IPS DF 6.9 (cell line): ENCODE measurements at regions not wholly inside any gene's neighbourhood (a gene's known extent, or its start where the extent isn't known, plus 50 kb on each side); places are given as distances from the start of the nearest gene placed in this dataset.

Experiments used
- DNase-seq: peaks from one replicate; pipeline ENCODE4 v3.0.0-alpha.2; 2013; ENCODE audit warnings: low read depth, low spot score
- H3K27ac ChIP-seq: one replicate; pipeline ENCODE4 v1.5.1; 2013; ENCODE audit warnings: low read length, control low read depth
- H3K27me3 ChIP-seq: 2 replicates; pipeline ENCODE4 v1.6.1; 2013; ENCODE audit warnings: mild to moderate bottlenecking, low read length; ENCODE audit not compliant: control insufficient read depth, insufficient read depth
- H3K36me3 ChIP-seq: 2 replicates; pipeline ENCODE4 v1.6.1; 2013; ENCODE audit warnings: low read length; ENCODE audit not compliant: control insufficient read depth, insufficient read depth
- H3K4me1 ChIP-seq: 2 replicates; pipeline ENCODE4 v1.6.1; 2013; ENCODE audit warnings: low read length; ENCODE audit not compliant: control insufficient read depth, insufficient read depth
- H3K4me3 ChIP-seq: 2 replicates; pipeline ENCODE4 v1.5.1; 2013; ENCODE audit warnings: mild to moderate bottlenecking, low read length
- H3K9me3 ChIP-seq: 2 replicates; pipeline ENCODE4 v1.6.1; 2013; ENCODE audit warnings: low read length, inconsistent platforms; ENCODE audit not compliant: control insufficient read depth, insufficient read depth
- WGBS: extraction: QIAGEN DNeasy Blood & Tissue Kit; methylation state at CpG from one replicate; pipeline ENCODE4 v1.1.7; 2013; ENCODE audit warnings: mixed read lengths, missing lambda C conversion rate; ENCODE audit not compliant: insufficient read length, insufficient coverage; 5-methylcytosine and 5-hydroxymethylcytosine counted together

DNA sequence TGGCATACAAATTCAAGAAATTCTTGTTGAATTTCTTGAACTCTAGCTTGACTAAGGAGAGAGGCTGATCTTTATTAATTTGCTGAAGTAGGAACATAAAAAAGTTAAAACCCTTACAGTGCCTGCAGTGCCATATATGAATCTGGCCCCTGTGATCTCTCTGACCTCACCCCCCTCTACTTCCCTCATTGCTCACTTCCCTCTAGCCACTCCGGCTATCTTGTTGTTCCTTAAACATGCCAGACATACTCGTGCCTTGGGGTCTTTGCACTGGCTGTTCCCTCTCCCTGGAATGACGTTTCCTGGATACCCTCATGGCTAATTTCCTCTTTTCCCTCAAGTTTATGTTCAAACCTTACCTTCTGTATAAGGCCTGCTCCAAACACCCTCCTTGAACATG is 246.3 kb upstream of the SIX2 start:
- Histone ChIP-seq H3K9me3 (no peaks in the 10 kb centered on the region), H3K4me1 (peaks cover 13% of the 10 kb centered on the region), H3K36me3 (no peaks in the 10 kb centered on the region), H3K27me3 (no peaks in the 10 kb centered on the region), H3K4me3 (no peak overlapping the region), H3K27ac (no peak overlapping the region)
- DNase-seq: no peak
- WGBS: no CpG with 5 or more reads among the region's 3 CpGs

GRCh38 chr2:45254025-45254424 is 244.8 kb upstream of the SIX2 start:
- H3K4me1 ChIP-seq: peaks cover 10% of the 10 kb centered on the region
- WGBS: no CpG with 5 or more reads among the region's 9 CpGs

GRCh38 chr2:45253151-45253550 is 243.9 kb upstream of the SIX2 start:
- WGBS: no CpG with 5 or more reads among the region's 3 CpGs
- H3K4me3 ChIP-seq: no peak overlapping the region
- no peak for DNase-seq
- no peaks in the 10 kb centered on the region for H3K36me3 ChIP-seq
- H3K9me3 ChIP-seq: no peaks in the 10 kb centered on the region
- H3K27ac ChIP-seq: no peak overlapping the region
- peaks cover 7% of the 10 kb centered on the region for H3K4me1 ChIP-seq
- no peaks in the 10 kb centered on the region for H3K27me3 ChIP-seq

More at GRCh38 chr2:45254025-45254424, 244.8 kb upstream of the SIX2 start:
- no peak overlapping the region for H3K27ac ChIP-seq
- no peaks in the 10 kb centered on the region for H3K27me3 ChIP-seq
- DNase-seq: no peak
- no peaks in the 10 kb centered on the region for H3K36me3 ChIP-seq
- H3K4me3 ChIP-seq: no peak overlapping the region
- no peaks in the 10 kb centered on the region for H3K9me3 ChIP-seq

DNA sequence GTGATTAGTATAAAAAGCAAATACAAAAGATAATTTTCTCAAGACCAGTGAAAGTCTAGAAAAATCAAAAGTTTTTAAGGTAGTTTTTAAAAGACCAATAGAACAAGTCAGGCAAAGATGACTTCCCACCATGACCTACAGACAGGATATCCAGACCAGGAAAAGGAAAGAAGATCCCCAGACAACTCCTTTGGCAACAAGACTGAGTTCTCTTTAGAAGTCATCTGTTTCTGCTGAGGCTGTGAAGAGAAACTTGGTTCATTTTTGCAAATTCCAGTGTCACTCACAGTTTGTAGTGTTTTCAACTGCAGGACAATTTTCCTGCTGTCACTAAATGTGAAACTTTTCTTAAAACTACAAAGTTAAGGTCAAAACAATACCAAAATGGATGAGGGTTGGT is 240.9 kb upstream of the SIX2 start:
- H3K4me1 ChIP-seq: no peaks in the 10 kb centered on the region
- H3K9me3 ChIP-seq: no peaks in the 10 kb centered on the region
- no peak overlapping the region for H3K27ac ChIP-seq
- DNase-seq: no peak
- H3K27me3 ChIP-seq: no peaks in the 10 kb centered on the region
- H3K36me3 ChIP-seq: no peaks in the 10 kb centered on the region
- no peak overlapping the region for H3K4me3 ChIP-seq

- Histone ChIP-seq H3K27me3 (no peaks in the 10 kb centered on the region), H3K4me1 (no peaks in the 10 kb centered on the region), H3K9me3 (no peaks in the 10 kb centered on the region), H3K36me3 (no peaks in the 10 kb centered on the region), H3K27ac (no peak overlapping the region), H3K4me3 (no peak overlapping the region)
- WGBS: no CpG with 5 or more reads among the region's 4 CpGs
- no peak for DNase-seq
These were observed 239.0 kb upstream of the SIX2 start for GRCh38 chr2:45248214-45248613.

GRCh38 chr2:45244928-45245327 is 235.7 kb upstream of the SIX2 start:
- Histone ChIP-seq H3K27ac (no peak overlapping the region), H3K36me3 (no peaks in the 10 kb centered on the region), H3K4me3 (no peak overlapping the region), H3K9me3 (no peaks in the 10 kb centered on the region), H3K4me1 (0 out of 2 replicates have a peak, but pooled peaks cover 2% of the 10 kb centered on the region), H3K27me3 (no peaks in the 10 kb centered on the region)
- no peak for DNase-seq
- no CpG with 5 or more reads among the region's 2 CpGs for WGBS

- Histone ChIP-seq H3K27ac (no peak overlapping the region), H3K27me3 (no peaks in the 10 kb centered on the region), H3K9me3 (no peaks in the 10 kb centered on the region), H3K36me3 (no peaks in the 10 kb centered on the region), H3K4me1 (0 out of 2 replicates have a peak, but pooled peaks cover 2% of the 10 kb centered on the region), H3K4me3 (no peak overlapping the region)
- DNase-seq: no peak
- WGBS: no CpG with 5 or more reads among the region's 6 CpGs
These were observed 233.0 kb upstream of the SIX2 start for GRCh38 chr2:45242161-45242741.

DNA sequence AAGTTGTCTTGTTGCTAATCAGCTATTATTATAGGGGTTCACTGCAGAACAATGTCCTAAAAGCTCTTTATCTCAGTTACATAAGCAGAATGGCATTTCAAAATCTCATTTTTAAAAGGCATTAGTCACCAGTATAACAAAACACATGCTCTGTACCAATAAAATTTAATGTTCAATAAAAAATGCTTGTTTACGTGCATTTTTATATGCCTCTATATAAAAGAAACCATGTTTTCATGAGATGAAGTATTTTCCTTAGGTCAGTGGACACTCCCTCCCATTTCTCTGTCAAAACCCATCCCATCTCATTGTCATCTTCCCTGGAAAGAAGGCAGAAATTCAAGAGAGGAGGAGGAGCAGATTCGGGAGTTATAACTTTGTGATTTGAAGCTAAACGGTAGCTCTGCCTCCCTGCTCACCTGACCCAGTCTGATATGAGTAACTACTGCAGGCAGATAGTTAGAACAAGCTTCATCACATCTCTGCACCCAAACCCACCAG is 231.9 kb upstream of the SIX2 start:
- no peaks in the 10 kb centered on the region for H3K36me3 ChIP-seq
- WGBS: no CpG with 5 or more reads among the region's 3 CpGs
- H3K4me3 ChIP-seq: no peak overlapping the region
- no peaks in the 10 kb centered on the region for H3K27me3 ChIP-seq
- H3K27ac ChIP-seq: no peak overlapping the region
- H3K9me3 ChIP-seq: no peaks in the 10 kb centered on the region
- H3K4me1 ChIP-seq: 0 out of 2 replicates have a peak, but pooled peaks cover 2% of the 10 kb centered on the region
- DNase-seq: no peak

- Histone ChIP-seq H3K27ac (no peak overlapping the region), H3K27me3 (no peaks in the 10 kb centered on the region), H3K4me3 (no peak overlapping the region), H3K9me3 (no peaks in the 10 kb centered on the region), H3K36me3 (no peaks in the 10 kb centered on the region), H3K4me1 (0 out of 2 replicates have a peak, but pooled peaks cover 2% of the 10 kb centered on the region)
- DNase-seq: no peak
- WGBS: no CpG with 5 or more reads among the region's 6 CpGs
These were observed 228.7 kb upstream of the SIX2 start for GRCh38 chr2:45237850-45238542.

GRCh38 chr2:45237128-45237527 is 227.9 kb upstream of the SIX2 start:
- Histone ChIP-seq H3K4me1 (no peaks in the 10 kb centered on the region), H3K4me3 (no peak overlapping the region), H3K9me3 (no peaks in the 10 kb centered on the region), H3K36me3 (no peaks in the 10 kb centered on the region), H3K27ac (no peak overlapping the region), H3K27me3 (no peaks in the 10 kb centered on the region)
- DNase-seq: no peak
- WGBS: 100% methylated on average over 1 of the region's 9 CpGs

DNA sequence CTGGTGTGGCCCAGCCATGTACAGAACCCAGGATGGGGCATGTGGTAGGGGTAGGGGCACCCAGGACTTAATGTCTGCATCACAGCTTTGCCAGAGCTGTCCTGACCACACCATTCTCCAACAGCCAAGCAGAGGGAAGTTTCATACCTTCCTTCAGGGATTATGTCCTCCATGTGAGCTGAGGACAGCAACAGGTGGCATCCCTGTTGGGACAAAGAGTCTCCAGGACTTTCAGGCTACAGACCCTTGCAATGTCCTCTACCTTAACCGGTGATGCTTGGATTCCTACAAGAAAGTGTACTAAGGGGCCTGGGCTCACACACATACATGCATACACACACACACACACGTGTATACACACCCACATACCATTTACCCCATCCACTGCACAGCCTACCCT is 227.0 kb upstream of the SIX2 start:
- H3K9me3 ChIP-seq: no peaks in the 10 kb centered on the region
- no CpG with 5 or more reads among the region's 2 CpGs for WGBS
- H3K36me3 ChIP-seq: no peaks in the 10 kb centered on the region
- no peak overlapping the region for H3K27ac ChIP-seq
- DNase-seq: no peak
- no peaks in the 10 kb centered on the region for H3K4me1 ChIP-seq
- no peaks in the 10 kb centered on the region for H3K27me3 ChIP-seq
- no peak overlapping the region for H3K4me3 ChIP-seq
